SK-N-SH (cell line): ENCODE measurements at regions not wholly inside any gene's neighbourhood (a gene's known extent, or its start where the extent isn't known, plus 50 kb on each side); places are given as distances from the start of the nearest gene placed in this dataset.

Experiments
- CTCF ChIA-PET: fragments of 300-600, 350-600 bp; formaldehyde crosslinking; extraction: SDS; loops from one replicate; lab custom pipeline; 2021; lab: Yijun Ruan, JAX
- POLR2A ChIA-PET: fragments of 350-600 bp; sonication (Branson Sonifier 250); formaldehyde crosslinking; extraction: SDS; loops from one replicate; lab custom pipeline; 2020; ENCODE audit warnings: antibody characterized with exemption, inconsistent platforms; lab: Yijun Ruan, JAX
- DNase-seq: peaks from one replicate; pipeline ENCODE4 v3.0.0; 2012
- H2AFZ ChIP-seq: fragments of 200-600 bp; sonication (generic); 2 replicates; pipeline ENCODE4 v1.8.1; 2016; ENCODE audit warnings: antibody characterized with exemption, mild to moderate bottlenecking, low read depth
- H3F3A ChIP-seq: fragments of 200-600 bp; sonication (generic); replicated peaks from 2 replicates; pipeline ENCODE3; 2016; ENCODE audit warnings: antibody characterized with exemption, mild to moderate bottlenecking; ENCODE audit not compliant: insufficient read depth
- H3K27ac ChIP-seq, 2 experiments: fragments of 200-500 bp in 1 of 2; fragments of 200-600 bp in 1 of 2; sonication (Bioruptor generic) in 1 of 2; sonication (generic), shearing (Covaris generic) in 1 of 2; 2 replicates each; pipeline versions ENCODE4 v1.5.1 to v1.6.1; 2014 to 2016; ENCODE audit warnings: low read depth in 2 of 2, inconsistent platforms in 1 of 2, low read length in 1 of 2, mild to moderate bottlenecking in 1 of 2, mixed read lengths in 1 of 2
- H3K27me3 ChIP-seq: fragments of 200-600 bp; sonication (generic), shearing (Covaris generic); 2 replicates; pipeline ENCODE4 v1.6.1; 2016; ENCODE audit warnings: mixed run types; ENCODE audit not compliant: insufficient read depth
- H3K36me3 ChIP-seq, 2 experiments: fragments of 200-500 bp in 1 of 2; fragments of 200-600 bp in 1 of 2; sonication (Bioruptor generic) in 1 of 2; sonication (generic) in 1 of 2; replicated peaks in 1 of 2; 2 replicates each; pipeline versions ENCODE3 to v1.5.1; 2014 to 2016; ENCODE audit warnings: low read length in 1 of 2, mild to moderate bottlenecking in 1 of 2; ENCODE audit not compliant: insufficient read depth in 2 of 2, control insufficient read depth in 1 of 2
- H3K4me1 ChIP-seq, 2 experiments: fragments of 200-500 bp in 1 of 2; fragments of 200-600 bp in 1 of 2; sonication (Bioruptor generic) in 1 of 2; sonication (generic), shearing (Covaris generic) in 1 of 2; 2 replicates each; pipeline versions ENCODE4 v1.5.1 to v1.6.1; 2014 to 2016; ENCODE audit warnings: low read depth in 1 of 2, low read length in 1 of 2, mixed run types in 1 of 2; ENCODE audit not compliant: insufficient read depth in 2 of 2, control insufficient read depth in 1 of 2
- H3K4me2 ChIP-seq: fragments of 200-600 bp; sonication (generic), shearing (Covaris generic); 2 replicates; pipeline ENCODE4 v1.6.1; 2017; ENCODE audit warnings: mixed run types
- H3K4me3 ChIP-seq, 2 experiments: fragments of 200-500 bp in 1 of 2; fragments of 200-600 bp in 1 of 2; sonication (Bioruptor generic) in 1 of 2; sonication (generic), shearing (Covaris generic) in 1 of 2; 2 replicates each; pipeline versions ENCODE4 v1.5.1 to v1.8.1; 2014 to 2016; ENCODE audit warnings: low read depth in 2 of 2, inconsistent platforms in 1 of 2, low read length in 1 of 2, mild to moderate bottlenecking in 1 of 2, mixed read lengths in 1 of 2, moderate library complexity in 1 of 2
- H3K79me2 ChIP-seq: fragments of 200-600 bp; sonication (generic); 2 replicates; pipeline ENCODE4 v1.8.1; 2017; ENCODE audit warnings: mild to moderate bottlenecking; ENCODE audit not compliant: insufficient read depth
- H3K9ac ChIP-seq: fragments of 200-600 bp; sonication (generic); 2 replicates; pipeline ENCODE4 v1.6.1; 2017; ENCODE audit warnings: mixed run types
- H3K9me2 ChIP-seq: fragments of 200-600 bp; sonication (generic); 2 replicates; pipeline ENCODE4 v1.6.1; 2017; ENCODE audit warnings: mixed run types
- H3K9me3 ChIP-seq: fragments of 200-600 bp; sonication (generic); 2 replicates; pipeline ENCODE4 v1.6.1; 2017; ENCODE audit warnings: mixed run types, mild to moderate bottlenecking, moderate library complexity
- H4K20me1 ChIP-seq: fragments of 200-600 bp; sonication (generic); 2 replicates; pipeline ENCODE4 v1.6.1; 2017; ENCODE audit warnings: mild to moderate bottlenecking, mixed run types; ENCODE audit not compliant: insufficient read depth
- CHD2 ChIP-seq: fragments of 150-350 bp; IDR thresholded peaks from 2 replicates; pipeline ENCODE4 v1.6.1; 2018; ENCODE audit warnings: low read length; ENCODE audit not compliant: partially characterized antibody
- EP300 ChIP-seq, 2 experiments: IDR thresholded peaks; 2 replicates each; pipeline versions ENCODE4 v1.4.0 to v1.6.1; 2012; ENCODE audit warnings: borderline replicate concordance in 1 of 2, low read depth in 1 of 2, low read length in 1 of 2
- EZH2phosphoT487 ChIP-seq: fragments of 200-600 bp; sonication (generic); IDR thresholded peaks from 2 replicates; pipeline ENCODE4 v1.6.1; 2017; ENCODE audit warnings: low read depth, mixed run types, mild to moderate bottlenecking, antibody characterized with exemption, moderate library complexity, borderline replicate concordance
- FOXM1 ChIP-seq: IDR thresholded peaks from 2 replicates; pipeline ENCODE4 v1.4.0; 2012; ENCODE audit warnings: low read depth, mild to moderate bottlenecking
- MEF2A ChIP-seq: IDR thresholded peaks from 2 replicates; pipeline ENCODE4 v1.4.0; 2012; ENCODE audit warnings: low read depth, borderline replicate concordance
- NFIC ChIP-seq: IDR thresholded peaks from 2 replicates; pipeline ENCODE4 v1.4.0; 2012; ENCODE audit warnings: borderline replicate concordance
- NRF1 ChIP-seq: IDR thresholded peaks from 2 replicates; pipeline ENCODE4 v1.6.1; 2012; ENCODE audit warnings: low read depth, mild to moderate bottlenecking, low read length
- POLR2AphosphoS5 ChIP-seq: IDR thresholded peaks from 2 replicates; pipeline ENCODE4 v1.6.1; 2012; ENCODE audit warnings: low read depth, low read length
- RAD21 ChIP-seq: IDR thresholded peaks from 2 replicates; pipeline ENCODE4 v1.6.1; 2012; ENCODE audit warnings: mild to moderate bottlenecking, low read length
- SIN3A ChIP-seq: IDR thresholded peaks from 2 replicates; pipeline ENCODE4 v1.6.1; 2012; ENCODE audit warnings: low read depth, mild to moderate bottlenecking, low read length, moderate library complexity, borderline replicate concordance
- SMC3 ChIP-seq: IDR thresholded peaks from 2 replicates; pipeline ENCODE4 v1.6.1; 2012; ENCODE audit warnings: low read depth, low read length, improper control_type of control experiment
- TAF1 ChIP-seq: IDR thresholded peaks from 2 replicates; pipeline ENCODE4 v1.6.1; 2012; ENCODE audit warnings: low read depth, mild to moderate bottlenecking, low read length, moderate library complexity, borderline replicate concordance
- WGBS: methylation state at CpG from one replicate; pipeline ENCODE4 v1.1.6; 2017; ENCODE audit warnings: low lambda C conversion rate; 5-methylcytosine and 5-hydroxymethylcytosine counted together
- TF ChIP-seq, protein P1 (sequence below): fragments of 200-600 bp; sonication (generic); IDR thresholded peaks from 2 replicates; pipeline ENCODE4 v1.6.1; 2017; ENCODE audit warnings: antibody characterized with exemption, mild to moderate bottlenecking, moderate library complexity
- TF ChIP-seq, protein P2 (sequence below): fragments of 150-350 bp; IDR thresholded peaks from 2 replicates; pipeline ENCODE4 v1.6.1; 2016; ENCODE audit warnings: mild to moderate bottlenecking, low read depth, low read length
- TF ChIP-seq, protein P3 (sequence below): IDR thresholded peaks from 2 replicates; pipeline ENCODE4 v1.4.0; 2012; ENCODE audit warnings: low read depth, borderline replicate concordance

DNA sequence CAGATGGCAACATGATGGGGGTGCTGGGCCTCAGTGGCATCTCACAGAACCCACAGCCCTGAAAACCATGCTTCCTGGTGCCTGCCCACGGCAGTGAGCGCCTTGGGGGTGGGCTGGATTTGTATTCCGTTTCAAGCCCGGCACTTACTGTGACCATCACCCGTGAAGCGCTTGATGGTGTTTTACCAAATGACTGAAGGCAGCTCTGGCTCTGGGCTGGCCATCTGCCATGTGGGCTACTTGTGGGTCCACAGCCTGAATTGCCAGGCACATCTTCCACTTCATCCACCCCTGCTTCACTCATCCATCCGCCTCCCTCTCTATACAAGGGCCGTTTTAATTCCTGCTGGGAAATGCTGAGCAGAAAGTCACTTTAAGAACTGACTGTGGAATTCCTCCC lies 250.9 kb upstream of the GMDS start:
- POLR2A ChIA-PET, result no interaction called here
- WGBS, result 27% methylated on average over 4 of the region's 8 CpGs
- CTCF ChIA-PET, result no interaction called here

More for the DNA sequence above, 250.9 kb upstream of the GMDS start:
- Histone ChIP-seq H3K9me3 (no peaks in the 10 kb centered on the region), H3K36me3 (no peaks in the 10 kb centered on the region), H3K9ac (no peak overlapping the region), H3K79me2 (no peaks in the 10 kb centered on the region), H3K27me3 (no peaks in the 10 kb centered on the region; the same call in 1 of the 2 replicates), H3K27ac (no peak overlapping the region), H3K4me2 (no peak overlapping the region), H4K20me1 (no peaks in the 10 kb centered on the region), H3F3A (no peaks in the 10 kb centered on the region), H2AFZ (no peak overlapping the region), H3K4me1 (no peaks in the 10 kb centered on the region), H3K9me2 (no peaks in the 10 kb centered on the region), H3K4me3 (no peak overlapping the region)
- DNase-seq, result no peak
- TF ChIP-seq, protein P1, sequence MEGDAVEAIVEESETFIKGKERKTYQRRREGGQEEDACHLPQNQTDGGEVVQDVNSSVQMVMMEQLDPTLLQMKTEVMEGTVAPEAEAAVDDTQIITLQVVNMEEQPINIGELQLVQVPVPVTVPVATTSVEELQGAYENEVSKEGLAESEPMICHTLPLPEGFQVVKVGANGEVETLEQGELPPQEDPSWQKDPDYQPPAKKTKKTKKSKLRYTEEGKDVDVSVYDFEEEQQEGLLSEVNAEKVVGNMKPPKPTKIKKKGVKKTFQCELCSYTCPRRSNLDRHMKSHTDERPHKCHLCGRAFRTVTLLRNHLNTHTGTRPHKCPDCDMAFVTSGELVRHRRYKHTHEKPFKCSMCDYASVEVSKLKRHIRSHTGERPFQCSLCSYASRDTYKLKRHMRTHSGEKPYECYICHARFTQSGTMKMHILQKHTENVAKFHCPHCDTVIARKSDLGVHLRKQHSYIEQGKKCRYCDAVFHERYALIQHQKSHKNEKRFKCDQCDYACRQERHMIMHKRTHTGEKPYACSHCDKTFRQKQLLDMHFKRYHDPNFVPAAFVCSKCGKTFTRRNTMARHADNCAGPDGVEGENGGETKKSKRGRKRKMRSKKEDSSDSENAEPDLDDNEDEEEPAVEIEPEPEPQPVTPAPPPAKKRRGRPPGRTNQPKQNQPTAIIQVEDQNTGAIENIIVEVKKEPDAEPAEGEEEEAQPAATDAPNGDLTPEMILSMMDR, result no peak
- TF ChIP-seq EP300 (IDR thresholded peaks at IDR 0.05; ENCODE audit: borderline replicate concordance in 1 of 2, low read depth in 1 of 2, low read length in 1 of 2) (no peak), RAD21 (no peak), POLR2AphosphoS5 (no peak), NRF1 (no peak), CHD2 (no peak), NFIC (no peak), SMC3 (no peak), FOXM1 (no peak), SIN3A (no peak), MEF2A (no peak), EZH2phosphoT487 (no peak), TAF1 (no peak)
- TF ChIP-seq, protein P2, sequence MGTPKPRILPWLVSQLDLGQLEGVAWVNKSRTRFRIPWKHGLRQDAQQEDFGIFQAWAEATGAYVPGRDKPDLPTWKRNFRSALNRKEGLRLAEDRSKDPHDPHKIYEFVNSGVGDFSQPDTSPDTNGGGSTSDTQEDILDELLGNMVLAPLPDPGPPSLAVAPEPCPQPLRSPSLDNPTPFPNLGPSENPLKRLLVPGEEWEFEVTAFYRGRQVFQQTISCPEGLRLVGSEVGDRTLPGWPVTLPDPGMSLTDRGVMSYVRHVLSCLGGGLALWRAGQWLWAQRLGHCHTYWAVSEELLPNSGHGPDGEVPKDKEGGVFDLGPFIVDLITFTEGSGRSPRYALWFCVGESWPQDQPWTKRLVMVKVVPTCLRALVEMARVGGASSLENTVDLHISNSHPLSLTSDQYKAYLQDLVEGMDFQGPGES, result no peak
- TF ChIP-seq, protein P3, sequence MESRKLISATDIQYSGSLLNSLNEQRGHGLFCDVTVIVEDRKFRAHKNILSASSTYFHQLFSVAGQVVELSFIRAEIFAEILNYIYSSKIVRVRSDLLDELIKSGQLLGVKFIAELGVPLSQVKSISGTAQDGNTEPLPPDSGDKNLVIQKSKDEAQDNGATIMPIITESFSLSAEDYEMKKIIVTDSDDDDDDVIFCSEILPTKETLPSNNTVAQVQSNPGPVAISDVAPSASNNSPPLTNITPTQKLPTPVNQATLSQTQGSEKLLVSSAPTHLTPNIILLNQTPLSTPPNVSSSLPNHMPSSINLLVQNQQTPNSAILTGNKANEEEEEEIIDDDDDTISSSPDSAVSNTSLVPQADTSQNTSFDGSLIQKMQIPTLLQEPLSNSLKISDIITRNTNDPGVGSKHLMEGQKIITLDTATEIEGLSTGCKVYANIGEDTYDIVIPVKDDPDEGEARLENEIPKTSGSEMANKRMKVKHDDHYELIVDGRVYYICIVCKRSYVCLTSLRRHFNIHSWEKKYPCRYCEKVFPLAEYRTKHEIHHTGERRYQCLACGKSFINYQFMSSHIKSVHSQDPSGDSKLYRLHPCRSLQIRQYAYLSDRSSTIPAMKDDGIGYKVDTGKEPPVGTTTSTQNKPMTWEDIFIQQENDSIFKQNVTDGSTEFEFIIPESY, result no peak
